OCI-LY1 (cell line): ENCODE measurements at regions not wholly inside any gene's neighbourhood (a gene's known extent, or its start where the extent isn't known, plus 50 kb on each side); places are given as distances from the start of the nearest gene placed in this dataset.

ENCODE experiments used
- H2AFZ ChIP-seq: fragments of 200-600 bp; sonication (generic), shearing (Covaris generic); 2 replicates; pipeline ENCODE4 v1.6.0; 2014; ENCODE audit warnings: antibody characterized with exemption, mild to moderate bottlenecking, low read length
- H3F3A ChIP-seq: fragments of 200-600 bp; sonication (generic), shearing (Covaris generic); 2 replicates; pipeline ENCODE4 v1.6.0; 2014; ENCODE audit warnings: mild to moderate bottlenecking, antibody characterized with exemption, low read length, moderate library complexity; ENCODE audit not compliant: insufficient read depth
- H3K27ac ChIP-seq: fragments of 200-600 bp; sonication (generic); 2 replicates; pipeline ENCODE4 v1.5.1; 2014; ENCODE audit warnings: low read length, mixed run types, mild to moderate bottlenecking, low read depth; ENCODE audit not compliant: poor library complexity, severe bottlenecking
- H3K27me3 ChIP-seq: fragments of 200-600 bp; sonication (generic); 2 replicates; pipeline ENCODE4 v1.6.0; 2014; ENCODE audit warnings: antibody characterized with exemption, mild to moderate bottlenecking, low read length, moderate library complexity; ENCODE audit not compliant: insufficient read depth
- H3K36me3 ChIP-seq: fragments of 200-600 bp; sonication (generic); 2 replicates; pipeline ENCODE4 v1.6.1; 2014; ENCODE audit warnings: mild to moderate bottlenecking, antibody characterized with exemption, low read length, moderate library complexity, mixed read lengths; ENCODE audit not compliant: insufficient read depth
- H3K4me1 ChIP-seq: fragments of 200-600 bp; sonication (generic); 2 replicates; pipeline ENCODE4 v1.5.1; 2014; ENCODE audit warnings: mild to moderate bottlenecking, low read length, moderate library complexity; ENCODE audit not compliant: insufficient read depth, severe bottlenecking
- H3K4me2 ChIP-seq: fragments of 200-600 bp; sonication (generic), shearing (Covaris generic); 2 replicates; pipeline ENCODE4 v1.6.1; 2014; ENCODE audit warnings: low read length
- H3K4me3 ChIP-seq: fragments of 200-600 bp; sonication (generic); 2 replicates; pipeline ENCODE4 v1.5.1; 2014; ENCODE audit warnings: low read length, low read depth, mild to moderate bottlenecking, mixed read lengths; ENCODE audit not compliant: poor library complexity, severe bottlenecking
- H3K79me2 ChIP-seq: fragments of 200-600 bp; shearing (Covaris generic); 2 replicates; pipeline ENCODE4 v1.6.1; 2016; ENCODE audit warnings: mixed run types, low read length, mixed read lengths; ENCODE audit not compliant: insufficient read depth
- H3K9ac ChIP-seq: fragments of 200-600 bp; sonication (generic), shearing (Covaris generic); 2 replicates; pipeline ENCODE4 v1.6.1; 2014; ENCODE audit warnings: mild to moderate bottlenecking, low read length, mixed read lengths
- H3K9me2 ChIP-seq: fragments of 200-600 bp; sonication (generic), shearing (Covaris generic); 2 replicates; pipeline ENCODE4 v1.6.1; 2014; ENCODE audit warnings: low read depth, mild to moderate bottlenecking, low read length, mixed read lengths
- H3K9me3 ChIP-seq: fragments of 200-600 bp; shearing (Covaris generic); 2 replicates; pipeline ENCODE4 v1.6.1; 2014; ENCODE audit warnings: low read length, mixed read lengths
- H4K20me1 ChIP-seq: fragments of 200-600 bp; sonication (generic), shearing (Covaris generic); 2 replicates; pipeline ENCODE4 v1.6.0; 2016; ENCODE audit warnings: mild to moderate bottlenecking, low read length; ENCODE audit not compliant: insufficient read depth
- EZH2 ChIP-seq: fragments of 200-600 bp; sonication (generic), shearing (Covaris generic); IDR thresholded peaks from 2 replicates; pipeline ENCODE4 v1.8.0; 2017; ENCODE audit warnings: borderline replicate concordance, mixed run types, mild to moderate bottlenecking, antibody characterized with exemption, low read length, moderate library complexity, mixed read lengths
- TF ChIP-seq, protein P1 (sequence below): fragments of 200-600 bp; sonication (generic), shearing (Covaris generic); IDR thresholded peaks from 2 replicates; pipeline ENCODE4 v1.5.1; 2017; ENCODE audit warnings: mild to moderate bottlenecking, antibody characterized with exemption, low read length, moderate library complexity, mixed read lengths

- Histone ChIP-seq H3K27ac (no peak overlapping the region), H2AFZ (no peak overlapping the region), H3K4me3 (no peak overlapping the region), H3F3A (no peaks in the 10 kb centered on the region), H3K36me3 (no peaks in the 10 kb centered on the region), H3K4me2 (no peak overlapping the region), H3K79me2 (no peaks in the 10 kb centered on the region), H3K9ac (no peak overlapping the region), H3K9me3 (no peaks in the 10 kb centered on the region), H3K4me1 (no peaks in the 10 kb centered on the region), H4K20me1 (no peaks in the 10 kb centered on the region), H3K9me2 (no peaks in the 10 kb centered on the region), H3K27me3 (no peaks in the 10 kb centered on the region)
- TF ChIP-seq, protein P1, sequence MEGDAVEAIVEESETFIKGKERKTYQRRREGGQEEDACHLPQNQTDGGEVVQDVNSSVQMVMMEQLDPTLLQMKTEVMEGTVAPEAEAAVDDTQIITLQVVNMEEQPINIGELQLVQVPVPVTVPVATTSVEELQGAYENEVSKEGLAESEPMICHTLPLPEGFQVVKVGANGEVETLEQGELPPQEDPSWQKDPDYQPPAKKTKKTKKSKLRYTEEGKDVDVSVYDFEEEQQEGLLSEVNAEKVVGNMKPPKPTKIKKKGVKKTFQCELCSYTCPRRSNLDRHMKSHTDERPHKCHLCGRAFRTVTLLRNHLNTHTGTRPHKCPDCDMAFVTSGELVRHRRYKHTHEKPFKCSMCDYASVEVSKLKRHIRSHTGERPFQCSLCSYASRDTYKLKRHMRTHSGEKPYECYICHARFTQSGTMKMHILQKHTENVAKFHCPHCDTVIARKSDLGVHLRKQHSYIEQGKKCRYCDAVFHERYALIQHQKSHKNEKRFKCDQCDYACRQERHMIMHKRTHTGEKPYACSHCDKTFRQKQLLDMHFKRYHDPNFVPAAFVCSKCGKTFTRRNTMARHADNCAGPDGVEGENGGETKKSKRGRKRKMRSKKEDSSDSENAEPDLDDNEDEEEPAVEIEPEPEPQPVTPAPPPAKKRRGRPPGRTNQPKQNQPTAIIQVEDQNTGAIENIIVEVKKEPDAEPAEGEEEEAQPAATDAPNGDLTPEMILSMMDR = no peak
- no peak for TF ChIP-seq EZH2
Observed at GRCh38 chr9:2448193-2448738, 173.3 kb upstream of the VLDLR start.

DNA sequence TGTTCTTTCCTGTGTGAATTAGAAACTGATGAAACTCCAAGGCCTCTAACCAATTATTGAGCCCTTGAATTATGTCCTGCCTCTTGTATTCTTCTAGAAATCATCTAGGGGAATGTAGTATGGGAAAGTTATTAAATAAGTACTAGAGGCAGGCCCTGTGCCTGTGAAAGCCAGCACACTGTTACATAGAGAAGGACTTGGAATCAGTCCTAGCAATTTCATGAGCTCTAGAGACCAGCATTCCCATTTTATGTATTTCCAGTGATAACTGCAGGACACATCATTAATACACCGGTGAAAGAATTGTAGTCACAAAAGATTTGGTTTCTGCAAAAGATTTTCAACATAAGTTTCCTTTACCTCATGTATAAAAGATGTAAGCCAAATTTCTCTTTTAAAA is 168.5 kb upstream of the VLDLR start:
- Histone ChIP-seq H3K9ac (no peak overlapping the region), H3K4me1 (no peaks in the 10 kb centered on the region), H3K27ac (no peak overlapping the region), H3K36me3 (no peaks in the 10 kb centered on the region), H4K20me1 (no peaks in the 10 kb centered on the region), H3K9me2 (no peaks in the 10 kb centered on the region), H2AFZ (no peak overlapping the region), H3K9me3 (no peaks in the 10 kb centered on the region), H3K4me2 (no peak overlapping the region), H3K79me2 (no peaks in the 10 kb centered on the region), H3F3A (no peaks in the 10 kb centered on the region), H3K4me3 (no peak overlapping the region), H3K27me3 (no peaks in the 10 kb centered on the region)
- TF ChIP-seq EZH2 = no peak
- TF ChIP-seq, protein P1 = no peak

DNA sequence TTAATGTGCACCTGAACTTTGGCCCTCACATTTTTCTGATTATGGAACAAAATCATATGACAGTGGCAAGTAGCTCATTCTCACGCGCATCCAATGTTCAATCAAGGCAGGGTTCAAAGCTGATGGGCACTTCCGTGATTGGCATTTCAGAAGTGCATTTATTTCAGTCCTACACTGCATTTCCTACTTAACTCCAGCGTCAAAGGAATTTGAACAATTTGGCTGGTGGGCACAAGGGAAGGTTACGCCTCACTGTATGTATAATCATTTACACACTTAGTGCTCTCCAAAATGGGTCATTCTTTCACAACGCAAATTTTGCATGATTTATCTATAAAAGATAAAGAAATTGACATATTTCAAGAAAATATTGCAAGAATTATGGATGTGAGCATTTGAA is 167.9 kb upstream of the VLDLR start:
- no peaks in the 10 kb centered on the region for H4K20me1 ChIP-seq

More for the DNA sequence above, 167.9 kb upstream of the VLDLR start:
- H3K9me2 ChIP-seq = no peaks in the 10 kb centered on the region
- H3K79me2 ChIP-seq = no peaks in the 10 kb centered on the region
- no peak overlapping the region for H3K4me2 ChIP-seq
- H3K9me3 ChIP-seq = no peaks in the 10 kb centered on the region
- no peaks in the 10 kb centered on the region for H3K4me1 ChIP-seq
- H3K36me3 ChIP-seq = no peaks in the 10 kb centered on the region
- no peaks in the 10 kb centered on the region for H3K27me3 ChIP-seq
- no peak overlapping the region for H2AFZ ChIP-seq
- no peak overlapping the region for H3K9ac ChIP-seq
- no peak for TF ChIP-seq EZH2
- TF ChIP-seq, protein P1 = no peak
- no peak overlapping the region for H3K4me3 ChIP-seq
- H3K27ac ChIP-seq = no peak overlapping the region
- no peaks in the 10 kb centered on the region for H3F3A ChIP-seq
